NCI-H345 treated with DMSO at 0.1 percent for 48 hours (cell line): ENCODE measurements at regions not wholly inside any gene's neighbourhood (a gene's known extent, or its start where the extent isn't known, plus 50 kb on each side); places are given as distances from the start of the nearest gene placed in this dataset.
A peak's percentile ranks its signal among the peaks of the same experiment; 100 is the strongest.
"Not testable (repeated sequence)": the region's sequence is repeated elsewhere in the genome, so short reads cannot be mapped to it uniquely, and the experiment has no call there.

Source experiments
- DNase-seq: peaks from one replicate; lab custom pipeline; 2025; ENCODE audit not compliant: unreplicated experiment; lab: John Stamatoyannopoulos, UW

- DNase-seq: no peak
Observed at GRCh38 chr1:58931024-58931423, 147.2 kb upstream of the JUN start.

DNA sequence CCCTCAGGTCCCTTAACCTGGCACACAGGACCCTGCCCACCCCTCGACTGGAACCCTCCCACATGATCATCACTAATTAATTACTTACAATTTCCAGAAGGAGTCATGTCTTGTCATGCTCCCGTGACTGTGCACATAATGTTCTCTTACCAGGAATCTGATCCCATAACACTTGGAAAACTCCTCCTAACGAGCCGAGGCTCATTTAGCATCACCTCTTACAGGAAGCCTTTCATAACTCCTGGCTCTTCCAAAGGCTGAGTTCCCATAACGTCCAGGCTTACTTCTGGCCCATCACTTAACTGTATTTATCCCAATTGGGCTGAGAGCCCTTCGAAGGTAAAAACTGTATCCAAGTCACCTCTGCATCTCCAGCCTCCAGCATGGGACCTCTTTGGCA is 147.9 kb upstream of the JUN start:
- no peak for DNase-seq

GRCh38 chr1:58932859-58933598 is 149.2 kb upstream of the JUN start:
- DNase-seq: peak; percentile 84

GRCh38 chr1:58933599-58933926 is 149.7 kb upstream of the JUN start:
- no peak for DNase-seq

DNA sequence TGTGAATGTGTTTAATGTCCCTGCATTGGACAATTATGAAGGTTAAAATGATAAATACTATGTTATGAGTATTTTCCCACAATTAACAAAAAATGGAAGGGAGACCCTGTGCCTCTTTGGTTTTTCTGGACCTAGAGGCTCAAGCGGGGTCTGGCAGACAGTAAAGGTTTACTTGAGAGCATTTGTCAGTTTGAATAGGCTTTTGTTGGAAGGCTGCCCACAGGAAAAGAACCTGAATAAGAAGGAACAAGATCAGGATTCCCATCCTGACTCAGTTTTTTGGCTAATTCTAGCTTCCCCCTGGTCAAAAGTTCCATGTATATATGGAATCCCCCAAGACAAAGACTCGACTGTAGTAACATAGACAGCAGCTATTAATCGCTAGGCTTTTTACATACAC is 150.9 kb upstream of the JUN start:
- DNase-seq: no peak

GRCh38 chr1:58936973-58937372 is 153.1 kb upstream of the JUN start:
- DNase-seq: no peak

GRCh38 chr1:58939146-58939545 is 155.3 kb upstream of the JUN start:
- no peak for DNase-seq

GRCh38 chr1:58939666-58940370 is 156.0 kb upstream of the JUN start:
- DNase-seq: no peak

- DNase-seq: no peak
Observed at GRCh38 chr1:58941471-58942289, 157.8 kb upstream of the JUN start.

DNA sequence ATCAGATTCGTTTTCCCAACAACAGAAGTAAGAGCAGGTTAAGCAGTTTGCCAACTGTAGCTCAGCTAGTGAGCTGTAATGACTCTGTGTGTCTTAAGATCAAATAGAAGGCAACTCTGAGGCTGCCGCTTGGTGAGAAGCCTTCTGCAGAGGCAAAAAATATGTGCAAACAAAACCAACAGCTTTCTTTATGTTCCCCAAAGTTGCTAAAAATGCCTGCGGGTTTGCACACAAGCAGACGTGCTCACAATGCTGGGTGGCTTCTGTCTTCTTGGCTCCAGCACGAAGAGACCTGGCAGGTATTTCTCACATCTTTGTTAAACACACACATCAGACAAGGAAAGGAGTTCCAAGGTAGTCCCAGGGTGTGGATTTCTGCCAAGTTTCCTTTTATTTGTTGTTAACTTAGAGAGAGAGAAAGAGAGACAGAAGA is 158.9 kb upstream of the JUN start:
- no peak for DNase-seq

DNA sequence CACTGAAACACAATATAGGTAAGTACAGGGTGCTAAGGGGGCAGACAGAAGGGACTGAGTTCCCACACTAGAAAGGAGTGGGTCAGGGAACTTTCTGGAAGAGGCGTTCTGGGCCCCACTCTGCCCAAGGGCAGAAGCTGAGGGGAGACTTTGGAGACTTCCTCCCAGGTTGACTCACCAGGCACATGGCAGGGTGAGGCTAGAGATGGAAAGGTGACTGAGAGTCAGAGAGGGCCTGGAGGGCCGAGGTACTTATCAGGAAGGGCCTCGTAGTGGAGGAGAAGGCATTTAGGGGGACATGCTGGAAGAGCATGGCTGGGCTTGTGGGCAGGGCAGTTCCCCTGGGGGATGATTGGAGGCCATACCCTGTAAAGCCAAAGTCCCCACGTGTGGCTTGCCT is 159.9 kb upstream of the JUN start:
- DNase-seq: no peak

GRCh38 chr1:58944439-58944838 is 160.6 kb upstream of the JUN start:
- no peak for DNase-seq

GRCh38 chr1:58946390-58946789 is 162.5 kb upstream of the JUN start:
- DNase-seq: no peak

- no peak for DNase-seq
Observed at GRCh38 chr1:58948671-58949070, 164.8 kb upstream of the JUN start.

DNA sequence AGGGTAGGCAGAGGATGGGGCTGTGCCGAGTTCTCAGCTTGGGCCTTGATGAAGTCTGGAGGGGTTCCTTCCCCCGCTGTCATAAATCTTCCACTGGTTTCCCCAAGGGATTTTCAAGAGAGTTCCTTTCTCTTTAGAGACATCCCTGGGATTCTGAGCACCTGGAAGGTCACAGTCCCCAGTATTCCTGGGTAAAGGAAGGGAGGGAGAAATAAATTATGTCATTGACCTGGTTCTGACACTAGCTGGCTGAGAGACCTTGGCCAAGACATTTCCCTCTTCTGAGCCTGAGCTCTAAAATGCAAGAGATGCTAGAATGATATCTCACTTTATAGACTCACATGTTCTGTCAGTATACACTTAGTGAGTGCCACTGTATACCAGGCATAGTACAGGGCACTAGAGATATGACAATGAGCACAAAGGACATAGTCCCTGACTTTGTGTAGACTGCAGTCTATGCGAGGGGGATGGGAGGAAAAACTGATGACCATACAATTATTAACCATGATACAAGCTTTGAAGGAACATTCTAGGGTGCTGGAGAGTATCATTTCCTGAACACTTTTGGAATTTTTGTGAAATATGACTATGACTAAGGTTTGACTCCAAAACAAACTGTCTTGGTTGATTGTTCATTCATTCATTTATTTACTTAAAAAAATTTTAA is 165.8 kb upstream of the JUN start:
- no peak for DNase-seq

DNA sequence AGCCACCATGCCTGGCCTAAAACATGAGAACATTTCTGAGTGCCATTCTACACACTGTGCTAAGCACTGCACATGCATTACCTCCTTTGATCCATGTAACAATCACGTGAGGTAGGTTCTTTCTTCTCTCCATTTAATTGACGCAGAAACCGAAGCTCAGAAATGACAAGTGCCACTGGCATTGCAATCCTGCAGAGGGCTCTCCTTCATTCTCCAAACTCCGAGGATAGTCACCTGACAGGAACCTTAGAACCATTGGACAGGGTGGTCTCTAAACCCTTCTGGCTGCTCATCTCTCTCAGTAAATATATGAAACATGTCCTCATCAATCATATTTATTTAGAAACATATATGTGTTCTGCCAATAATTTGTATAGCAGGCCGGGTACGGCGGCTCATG is 167.1 kb upstream of the JUN start:
- no peak for DNase-seq

GRCh38 chr1:58953951-58954350 is 170.1 kb upstream of the JUN start:
- DNase-seq: not testable (repeated sequence)

DNA sequence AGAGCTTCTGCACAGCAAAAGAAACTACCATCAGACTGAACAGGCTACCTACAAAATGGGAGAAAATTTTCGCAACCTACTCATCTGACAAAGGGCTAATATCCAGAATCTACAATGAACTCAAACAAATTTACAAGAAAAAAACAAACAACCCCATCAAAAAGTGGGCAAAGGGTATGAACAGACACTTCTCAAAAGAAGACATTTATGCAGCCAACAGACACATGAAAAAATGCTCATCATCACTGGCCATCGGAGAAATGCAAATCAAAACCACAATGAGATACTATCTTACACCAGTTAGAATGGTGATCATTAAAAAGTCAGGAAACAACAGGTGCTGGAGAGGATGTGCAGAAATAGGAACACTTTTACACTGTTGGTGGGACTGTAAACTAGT is 179.4 kb upstream of the JUN start:
- not testable (repeated sequence) for DNase-seq

DNA sequence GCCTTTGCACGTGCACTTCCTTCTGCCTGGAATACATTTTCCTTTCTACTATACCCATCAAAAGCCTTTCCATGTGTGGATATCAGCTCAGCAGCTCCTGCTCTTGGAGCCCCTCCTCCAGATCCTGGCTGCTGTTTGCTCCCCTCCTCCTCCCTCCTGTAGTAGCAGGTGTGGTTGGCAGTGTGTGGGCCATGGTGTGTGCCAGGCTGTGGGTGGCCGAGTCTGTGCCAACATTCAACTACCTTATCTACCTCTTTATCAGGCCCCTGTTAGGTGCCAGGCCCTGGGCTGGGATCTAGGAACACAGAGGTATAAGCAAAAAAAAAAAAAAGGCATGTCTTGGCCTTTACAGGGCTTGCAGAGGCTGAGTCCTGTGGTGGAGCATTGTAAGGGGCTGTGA is 180.6 kb upstream of the JUN start:
- no peak for DNase-seq

GRCh38 chr1:58964880-58965279 is 181.0 kb upstream of the JUN start:
- no peak for DNase-seq

- no peak for DNase-seq
Observed at GRCh38 chr1:58966103-58966916, 182.5 kb upstream of the JUN start.
